CD4-positive, alpha-beta T cell (primary cell): ENCODE measurements at regions not wholly inside any gene's neighbourhood (a gene's known extent, or its start where the extent isn't known, plus 50 kb on each side); places are given as distances from the start of the nearest gene placed in this dataset.

Experiments used
- ATAC-seq: fragments of 200-7000 bp; cut with Tn5 transposase; one replicate; pipeline ENCODE4 v1.10.0; 2022; ENCODE audit warnings: mild to moderate bottlenecking; ENCODE audit not compliant: poor library complexity
- CTCF ChIA-PET: fragments of 350-600 bp; sonication (Branson Sonifier 250); formaldehyde crosslinking; loops from one replicate; lab custom pipeline; 2021; ENCODE audit warnings: antibody characterized with exemption, inconsistent platforms; lab: Charles Lee
- POLR2A ChIA-PET: fragments of 350-600 bp; sonication (Branson Sonifier 250); formaldehyde crosslinking; loops from one replicate; lab custom pipeline; 2021; ENCODE audit warnings: antibody characterized with exemption, inconsistent platforms; lab: Charles Lee
- DNase-seq, 14 experiments: peaks; one replicate each; pipeline ENCODE4 v3.0.0-alpha.2; 2013 to 2020; ENCODE audit warnings: mixed read lengths in 2 of 14
- H3K27ac ChIP-seq, 2 donors: one replicate each; pipeline versions ENCODE4 v1.5.1 to v1.7.0; 2013; ENCODE audit warnings: low read length in 2 of 2, low read depth in 1 of 2, mild to moderate bottlenecking in 1 of 2
- H3K27me3 ChIP-seq, 2 experiments: 1 replicate in 1 of 2; 2 replicates in 1 of 2; pipeline versions ENCODE4 v1.6.1 to v1.7.0; 2013; ENCODE audit warnings: low read length in 2 of 2, control low read depth in 1 of 2, mild to moderate bottlenecking in 1 of 2, moderate library complexity in 1 of 2; ENCODE audit not compliant: insufficient read depth in 2 of 2, control insufficient read depth in 1 of 2
- H3K36me3 ChIP-seq: one replicate; pipeline ENCODE4 v1.6.1; 2013; ENCODE audit warnings: low read length, control low read depth; ENCODE audit not compliant: insufficient read depth
- H3K4me1 ChIP-seq: one replicate; pipeline ENCODE4 v1.6.1; 2013; ENCODE audit warnings: low read length, control low read depth; ENCODE audit not compliant: insufficient read depth
- H3K4me3 ChIP-seq: one replicate; pipeline ENCODE4 v1.5.1; 2013; ENCODE audit warnings: mild to moderate bottlenecking, low read length, moderate library complexity
- H3K9me3 ChIP-seq, 2 experiments: 1 replicate in 1 of 2; 2 replicates in 1 of 2; pipeline versions ENCODE4 v1.6.1 to v1.7.0; 2013; ENCODE audit warnings: low read length in 2 of 2, mild to moderate bottlenecking in 2 of 2, control low read depth in 1 of 2, moderate library complexity in 1 of 2; ENCODE audit not compliant: control insufficient read depth in 1 of 2, insufficient read depth in 1 of 2
- H3K27ac Mint-ChIP-seq: one replicate; pipeline ENCODE4 v1.8.0; 2020; ENCODE audit warnings: mixed read lengths
- H3K27me3 Mint-ChIP-seq: one replicate; pipeline ENCODE4 v1.8.0; 2021; ENCODE audit warnings: mixed read lengths
- H3K36me3 Mint-ChIP-seq: one replicate; pipeline ENCODE4 v1.8.0; 2021; ENCODE audit warnings: low read depth, mixed read lengths
- H3K4me1 Mint-ChIP-seq: one replicate; pipeline ENCODE4 v1.8.0; 2021; ENCODE audit warnings: low read depth, mixed read lengths
- H3K4me3 Mint-ChIP-seq: one replicate; pipeline ENCODE4 v1.8.0; 2020; ENCODE audit warnings: mild to moderate bottlenecking, mixed read lengths
- H3K9me3 Mint-ChIP-seq: one replicate; pipeline ENCODE4 v1.8.0; 2020; ENCODE audit warnings: mixed read lengths
- intact Hi-C, 2 experiments: fragments of 100-400 bp; cut with DNase I in 1 of 2; cut with micrococcal nuclease in 1 of 2; formaldehyde crosslinking; loops; one replicate each; pipeline versions ENCODE4 v1.15.1 to v1.9.0; 2023 to 2025; cut with DNase I, micrococcal nuclease
- TF ChIP-seq, protein P1 (sequence below): fragments of 200-600 bp; IDR thresholded peaks from one replicate; pipeline ENCODE4 v1.8.0; 2022; ENCODE audit warnings: antibody characterized with exemption, mild to moderate bottlenecking

GRCh38 chr14:46198676-46199075 lies 452.9 kb downstream of the RPL10L start:
- Mint-ChIP-seq H3K27me3 (no peaks in the 10 kb centered on the region), H3K36me3 (no peaks in the 10 kb centered on the region), H3K27ac (no peak overlapping the region), H3K9me3 (no peaks in the 10 kb centered on the region), H3K4me1 (no peaks in the 10 kb centered on the region), H3K4me3 (no peak overlapping the region)
- Histone ChIP-seq H3K4me3 (no peak overlapping the region), H3K36me3 (no peaks in the 10 kb centered on the region), H3K27ac (no peak overlapping the region), H3K4me1 (no peaks in the 10 kb centered on the region), H3K27me3 (no peaks in the 10 kb centered on the region), H3K9me3 (peaks cover 0 to 6% of the 10 kb centered on the region in 2 experiments)
- ChIA-PET POLR2A (no interaction called here), CTCF (no interaction called here)
- TF ChIP-seq, protein P1, sequence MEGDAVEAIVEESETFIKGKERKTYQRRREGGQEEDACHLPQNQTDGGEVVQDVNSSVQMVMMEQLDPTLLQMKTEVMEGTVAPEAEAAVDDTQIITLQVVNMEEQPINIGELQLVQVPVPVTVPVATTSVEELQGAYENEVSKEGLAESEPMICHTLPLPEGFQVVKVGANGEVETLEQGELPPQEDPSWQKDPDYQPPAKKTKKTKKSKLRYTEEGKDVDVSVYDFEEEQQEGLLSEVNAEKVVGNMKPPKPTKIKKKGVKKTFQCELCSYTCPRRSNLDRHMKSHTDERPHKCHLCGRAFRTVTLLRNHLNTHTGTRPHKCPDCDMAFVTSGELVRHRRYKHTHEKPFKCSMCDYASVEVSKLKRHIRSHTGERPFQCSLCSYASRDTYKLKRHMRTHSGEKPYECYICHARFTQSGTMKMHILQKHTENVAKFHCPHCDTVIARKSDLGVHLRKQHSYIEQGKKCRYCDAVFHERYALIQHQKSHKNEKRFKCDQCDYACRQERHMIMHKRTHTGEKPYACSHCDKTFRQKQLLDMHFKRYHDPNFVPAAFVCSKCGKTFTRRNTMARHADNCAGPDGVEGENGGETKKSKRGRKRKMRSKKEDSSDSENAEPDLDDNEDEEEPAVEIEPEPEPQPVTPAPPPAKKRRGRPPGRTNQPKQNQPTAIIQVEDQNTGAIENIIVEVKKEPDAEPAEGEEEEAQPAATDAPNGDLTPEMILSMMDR = no peak
- ATAC-seq = no peak
- DNase-seq = no peak
- intact Hi-C loops = no loop called here

- intact Hi-C loops = no loop called here
- H3K27me3 ChIP-seq = no peaks in the 10 kb centered on the region
- ChIA-PET POLR2A (no interaction called here), CTCF (no interaction called here)
- no peak overlapping the region for H3K4me3 ChIP-seq
- no peak for ATAC-seq
- TF ChIP-seq, protein P1 = no peak
- H3K4me1 ChIP-seq = no peaks in the 10 kb centered on the region
- H3K36me3 ChIP-seq = no peaks in the 10 kb centered on the region
- H3K27ac ChIP-seq = no peak overlapping the region
- no peaks in the 10 kb centered on the region for H3K36me3 Mint-ChIP-seq
- no peaks in the 10 kb centered on the region for H3K4me1 Mint-ChIP-seq
- no peak overlapping the region for H3K4me3 Mint-ChIP-seq
- H3K27ac Mint-ChIP-seq = no peak overlapping the region
- H3K9me3 ChIP-seq = peaks cover 0 to 6% of the 10 kb centered on the region in 2 experiments
- peaks cover 2% of the 10 kb centered on the region for H3K9me3 Mint-ChIP-seq
- H3K27me3 Mint-ChIP-seq = no peaks in the 10 kb centered on the region
- DNase-seq = no peak
Observed at GRCh38 chr14:46197856-46198255, 453.7 kb downstream of the RPL10L start.
